HG03280 (cell line): ENCODE measurements at regions not wholly inside any gene's neighbourhood (a gene's known extent, or its start where the extent isn't known, plus 50 kb on each side); places are given as distances from the start of the nearest gene placed in this dataset.
A peak's percentile ranks its signal among the peaks of the same experiment; 100 is the strongest.
"Not testable (repeated sequence)": the region's sequence is repeated elsewhere in the genome, so short reads cannot be mapped to it uniquely, and the experiment has no call there.

ENCODE experiments used
- ATAC-seq: cut with Tn5 transposase; IDR thresholded peaks from one replicate; pipeline ENCODE4 v1.9.1; 2021; ENCODE audit warnings: mild to moderate bottlenecking, moderate library complexity; ENCODE audit not compliant: unreplicated experiment

GRCh38 chr2:134009440-134009839 lies 244.4 kb upstream of the MGAT5 start:
- ATAC-seq, result no peak

- ATAC-seq, result not testable (repeated sequence)
These were observed 244.0 kb upstream of the MGAT5 start for GRCh38 chr2:134009906-134010305.

- ATAC-seq, result no peak
These were observed 241.8 kb upstream of the MGAT5 start for GRCh38 chr2:134011936-134012586.

- no peak for ATAC-seq
These were observed 239.5 kb upstream of the MGAT5 start for GRCh38 chr2:134014196-134014960.

- ATAC-seq, result no peak
These were observed 234.0 kb upstream of the MGAT5 start for GRCh38 chr2:134019871-134020270.

GRCh38 chr2:134020608-134021007 lies 233.3 kb upstream of the MGAT5 start:
- ATAC-seq, result no peak

GRCh38 chr2:134021830-134022524 lies 231.9 kb upstream of the MGAT5 start:
- ATAC-seq, result peak; percentile 85

GRCh38 chr2:134023854-134024253 lies 230.0 kb upstream of the MGAT5 start:
- ATAC-seq, result no peak

- ATAC-seq, result no peak
These were observed 225.9 kb upstream of the MGAT5 start for GRCh38 chr2:134027980-134028379.

GRCh38 chr2:134029418-134029817 lies 224.5 kb upstream of the MGAT5 start:
- ATAC-seq, result no peak

- no peak for ATAC-seq
These were observed 222.3 kb upstream of the MGAT5 start for GRCh38 chr2:134031539-134031938.

GRCh38 chr2:134035605-134036370 lies 218.1 kb upstream of the MGAT5 start:
- no peak for ATAC-seq

GRCh38 chr2:134039912-134040581 lies 213.8 kb upstream of the MGAT5 start:
- no peak for ATAC-seq

GRCh38 chr2:134040626-134041172 lies 213.2 kb upstream of the MGAT5 start:
- ATAC-seq, result not testable (repeated sequence)

- no peak for ATAC-seq
These were observed 212.0 kb upstream of the MGAT5 start for GRCh38 chr2:134041877-134042276.

GRCh38 chr2:134043028-134043427 lies 210.8 kb upstream of the MGAT5 start:
- ATAC-seq, result not testable (repeated sequence)

- no peak for ATAC-seq
These were observed 201.7 kb upstream of the MGAT5 start for GRCh38 chr2:134052173-134052572.

GRCh38 chr2:134056173-134056572 lies 197.7 kb upstream of the MGAT5 start:
- no peak for ATAC-seq

- not testable (repeated sequence) for ATAC-seq
These were observed 192.8 kb upstream of the MGAT5 start for GRCh38 chr2:134061066-134061465.

GRCh38 chr2:134062235-134062634 lies 191.6 kb upstream of the MGAT5 start:
- not testable (repeated sequence) for ATAC-seq
